OCI-LY1 (cell line): ENCODE measurements at regions not wholly inside any gene's neighbourhood (a gene's known extent, or its start where the extent isn't known, plus 50 kb on each side); places are given as distances from the start of the nearest gene placed in this dataset.

Experiments
- EZH2 ChIP-seq: fragments of 200-600 bp; sonication (generic), shearing (Covaris generic); IDR thresholded peaks from 2 replicates; pipeline ENCODE4 v1.8.0; 2017; ENCODE audit warnings: borderline replicate concordance, mixed run types, mild to moderate bottlenecking, antibody characterized with exemption, low read length, moderate library complexity, mixed read lengths
- TF ChIP-seq, protein P1 (sequence below): fragments of 200-600 bp; sonication (generic), shearing (Covaris generic); IDR thresholded peaks from 2 replicates; pipeline ENCODE4 v1.5.1; 2017; ENCODE audit warnings: mild to moderate bottlenecking, antibody characterized with exemption, low read length, moderate library complexity, mixed read lengths

DNA sequence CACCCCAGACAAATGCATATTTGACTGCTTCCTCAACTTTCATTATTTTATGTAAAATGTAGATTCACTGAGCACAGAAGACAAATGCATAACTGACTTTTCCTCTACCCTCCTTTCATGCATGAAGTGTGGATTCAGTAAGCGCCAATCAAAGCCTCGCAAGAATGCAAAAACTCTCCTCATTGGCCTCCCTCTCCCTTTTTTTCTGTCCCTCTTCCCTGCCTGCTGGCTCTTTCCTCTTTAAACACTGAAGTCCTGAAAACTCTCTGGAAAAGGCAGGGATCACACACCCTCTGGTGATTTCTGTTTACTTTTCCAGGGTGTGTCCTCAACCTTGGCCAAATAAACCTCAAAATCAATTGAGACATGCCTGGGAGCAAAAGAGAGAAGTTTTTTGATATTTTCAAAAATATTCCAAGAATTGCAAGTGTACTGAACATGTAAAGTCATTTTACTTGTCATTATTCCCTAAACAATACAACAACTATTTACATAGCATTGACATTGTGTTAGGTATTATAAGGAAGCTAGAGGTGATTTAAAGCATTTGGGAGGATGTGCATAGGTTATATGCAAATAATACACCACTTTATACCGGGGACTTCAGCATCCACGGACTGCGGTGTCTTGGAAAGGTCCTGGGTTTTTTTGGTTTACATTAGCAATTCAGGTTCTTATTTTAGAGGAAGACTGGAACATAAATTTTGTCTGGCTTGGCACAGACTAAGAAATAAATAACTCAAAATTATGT is 71.4 kb downstream of the SEC61G start:
- TF ChIP-seq, protein P1, sequence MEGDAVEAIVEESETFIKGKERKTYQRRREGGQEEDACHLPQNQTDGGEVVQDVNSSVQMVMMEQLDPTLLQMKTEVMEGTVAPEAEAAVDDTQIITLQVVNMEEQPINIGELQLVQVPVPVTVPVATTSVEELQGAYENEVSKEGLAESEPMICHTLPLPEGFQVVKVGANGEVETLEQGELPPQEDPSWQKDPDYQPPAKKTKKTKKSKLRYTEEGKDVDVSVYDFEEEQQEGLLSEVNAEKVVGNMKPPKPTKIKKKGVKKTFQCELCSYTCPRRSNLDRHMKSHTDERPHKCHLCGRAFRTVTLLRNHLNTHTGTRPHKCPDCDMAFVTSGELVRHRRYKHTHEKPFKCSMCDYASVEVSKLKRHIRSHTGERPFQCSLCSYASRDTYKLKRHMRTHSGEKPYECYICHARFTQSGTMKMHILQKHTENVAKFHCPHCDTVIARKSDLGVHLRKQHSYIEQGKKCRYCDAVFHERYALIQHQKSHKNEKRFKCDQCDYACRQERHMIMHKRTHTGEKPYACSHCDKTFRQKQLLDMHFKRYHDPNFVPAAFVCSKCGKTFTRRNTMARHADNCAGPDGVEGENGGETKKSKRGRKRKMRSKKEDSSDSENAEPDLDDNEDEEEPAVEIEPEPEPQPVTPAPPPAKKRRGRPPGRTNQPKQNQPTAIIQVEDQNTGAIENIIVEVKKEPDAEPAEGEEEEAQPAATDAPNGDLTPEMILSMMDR: no peak
- TF ChIP-seq EZH2: no peak
